ENCODE measurements at regions not wholly inside any gene's neighbourhood (a gene's known extent, or its start where the extent isn't known, plus 50 kb on each side); places are given as distances from the start of the nearest gene placed in this dataset.

- no peak for DNase-seq
These were observed 110.6 kb downstream of the PXDC1 start for GRCh38 chr6:3640868-3641267.

DNA sequence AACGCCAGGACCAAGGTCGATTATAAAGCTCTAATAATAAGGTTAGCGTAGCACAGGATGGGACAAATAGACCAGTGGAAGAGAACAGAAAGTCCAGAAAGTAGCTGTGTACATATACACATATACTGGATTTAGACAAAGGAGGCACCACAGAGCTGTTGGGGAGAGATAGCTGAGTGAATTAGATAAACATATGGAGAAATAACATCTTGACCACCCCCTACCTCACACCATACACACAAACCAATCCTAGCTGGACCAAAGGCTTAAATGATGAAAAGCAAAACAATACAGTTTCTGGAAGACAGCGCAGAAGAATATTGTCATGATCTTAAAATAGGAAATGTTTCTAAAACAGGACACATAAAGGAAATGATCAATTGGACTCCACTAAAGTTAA lies 112.9 kb downstream of the PXDC1 start:
- DNase-seq = no peak

DNA sequence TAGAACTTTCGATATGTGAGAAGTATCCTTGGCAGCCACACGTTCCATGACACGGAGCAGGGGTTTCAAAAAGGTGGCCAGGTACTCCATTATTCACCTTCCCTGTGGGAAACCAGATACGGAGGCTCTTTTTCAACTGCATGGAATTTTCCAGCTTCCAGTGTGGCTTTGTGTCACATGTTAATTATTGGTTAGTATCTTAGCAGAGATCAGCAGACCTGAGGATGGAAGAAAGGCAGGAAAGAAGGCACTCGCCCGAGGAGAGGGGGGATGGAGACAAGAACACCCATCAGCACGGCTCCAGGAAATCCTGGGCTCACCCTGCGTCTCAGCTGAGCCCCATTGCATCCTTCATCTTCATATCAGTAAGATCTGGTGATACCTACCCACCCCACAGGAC lies 115.5 kb downstream of the PXDC1 start:
- DNase-seq = no peak

DNA sequence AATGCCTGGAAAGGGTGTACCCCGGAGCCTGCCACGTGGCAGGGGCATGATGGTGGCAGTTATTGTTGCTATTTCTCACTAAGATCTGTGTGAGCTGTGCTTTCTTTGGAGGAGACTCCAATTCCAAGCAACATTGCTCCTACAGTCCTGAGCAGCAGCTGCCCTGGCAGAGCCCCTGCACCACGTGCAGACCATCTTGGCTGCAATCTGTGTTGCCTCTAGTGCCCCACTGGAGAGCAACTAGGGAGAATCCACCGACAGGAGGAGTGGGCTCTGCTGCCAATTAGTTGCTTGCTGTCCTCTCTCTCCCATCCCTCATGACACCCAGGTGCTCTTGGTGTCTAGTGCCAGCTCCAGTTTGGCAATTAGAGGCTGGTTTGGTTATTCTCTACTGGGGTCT lies 116.0 kb downstream of the PXDC1 start:
- no peak for DNase-seq

GRCh38 chr6:3634280-3634816 lies 117.2 kb downstream of the PXDC1 start:
- no peak for DNase-seq

GRCh38 chr6:3633711-3634110 lies 117.8 kb downstream of the PXDC1 start:
- no peak for DNase-seq

GRCh38 chr6:3631877-3632276 lies 119.6 kb downstream of the PXDC1 start:
- DNase-seq = no peak

GRCh38 chr6:3631186-3631585 lies 120.3 kb downstream of the PXDC1 start:
- no peak for DNase-seq

- DNase-seq = peak; percentile 51 to 71 (median 66)
These were observed 121.2 kb downstream of the PXDC1 start for GRCh38 chr6:3630258-3630835.

GRCh38 chr6:3627956-3628835 lies 123.3 kb downstream of the PXDC1 start:
- no peak for DNase-seq

GRCh38 chr6:3627501-3627900 lies 124.0 kb downstream of the PXDC1 start:
- no peak for DNase-seq

GRCh38 chr6:3625980-3626563 lies 125.4 kb downstream of the PXDC1 start:
- DNase-seq = no peak

- DNase-seq = no peak
These were observed 126.1 kb downstream of the PXDC1 start for GRCh38 chr6:3625149-3625979.

DNA sequence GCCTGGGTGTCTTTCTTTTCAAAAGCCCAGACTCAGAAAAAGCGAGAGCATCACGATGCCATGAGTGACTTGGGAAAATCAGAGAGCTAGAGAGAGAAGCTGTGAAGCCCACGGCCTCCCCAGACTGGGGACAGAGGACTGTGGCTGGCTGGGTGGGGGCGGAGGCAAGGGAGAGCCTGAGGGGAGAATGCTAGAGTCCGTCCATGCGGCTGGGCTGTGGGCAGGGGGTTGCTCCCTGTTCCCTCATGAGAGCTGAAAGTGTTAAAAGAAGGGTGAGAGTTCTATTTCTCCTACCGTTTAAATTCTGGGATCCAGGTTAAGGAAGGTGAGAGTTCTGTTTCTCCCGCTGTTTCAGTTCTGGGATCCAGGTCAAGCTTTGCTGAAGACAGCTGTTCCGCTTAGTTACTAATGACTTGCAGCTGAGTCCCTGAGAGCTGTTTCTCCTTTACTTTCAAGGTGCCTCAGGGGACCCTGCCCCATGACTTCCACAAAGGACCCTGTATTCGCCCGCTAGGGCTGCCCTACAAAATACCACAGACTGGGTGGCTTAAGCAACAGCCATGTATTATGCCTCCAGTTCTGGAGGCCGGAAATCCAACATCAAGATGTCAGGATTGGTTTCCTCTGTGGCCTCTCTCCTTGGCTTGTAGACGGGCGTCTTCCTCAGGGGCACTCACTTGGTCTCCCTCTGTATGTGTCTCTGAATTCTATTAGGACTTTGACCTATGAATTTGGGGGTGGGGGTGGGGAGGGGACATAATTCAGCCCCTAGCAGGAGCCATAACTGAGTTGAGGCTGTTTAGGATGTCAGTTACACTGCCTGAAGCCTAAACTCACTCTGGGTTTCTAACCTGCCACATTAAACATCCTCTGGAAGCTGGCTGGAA lies 127.0 kb downstream of the PXDC1 start:
- DNase-seq = no peak

GRCh38 chr6:3623451-3624249 lies 127.9 kb downstream of the PXDC1 start:
- peak in 2 of 4 experiments; percentile 28 to 35 for DNase-seq

GRCh38 chr6:3621411-3621810 lies 130.1 kb downstream of the PXDC1 start:
- no peak for DNase-seq

- DNase-seq = no peak
These were observed 130.6 kb downstream of the PXDC1 start for GRCh38 chr6:3620937-3621336.

- DNase-seq = no peak
These were observed 131.1 kb downstream of the PXDC1 start for GRCh38 chr6:3620389-3620788.

DNA sequence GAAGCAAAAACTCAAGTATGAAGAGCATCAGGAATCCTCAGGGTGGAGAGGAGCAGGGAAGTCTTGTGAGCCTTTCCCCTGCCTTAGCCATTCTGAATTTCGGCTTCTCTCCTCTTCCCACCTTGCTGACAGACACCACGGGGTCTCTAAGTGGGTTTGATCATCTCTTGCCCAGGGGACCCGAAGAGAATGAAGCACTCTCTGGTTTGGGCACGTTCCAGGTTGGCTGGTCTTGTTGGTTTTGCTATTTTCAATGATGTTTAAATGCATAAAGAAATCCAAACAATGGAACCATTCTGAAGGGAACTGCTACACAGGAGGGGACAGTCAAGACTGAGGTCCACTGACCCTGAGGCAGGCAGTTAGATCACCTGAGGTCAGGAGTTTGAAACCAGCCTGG lies 131.7 kb downstream of the PXDC1 start:
- DNase-seq = no peak

GRCh38 chr6:3619201-3619600 lies 132.3 kb downstream of the PXDC1 start:
- no peak for DNase-seq

DNA sequence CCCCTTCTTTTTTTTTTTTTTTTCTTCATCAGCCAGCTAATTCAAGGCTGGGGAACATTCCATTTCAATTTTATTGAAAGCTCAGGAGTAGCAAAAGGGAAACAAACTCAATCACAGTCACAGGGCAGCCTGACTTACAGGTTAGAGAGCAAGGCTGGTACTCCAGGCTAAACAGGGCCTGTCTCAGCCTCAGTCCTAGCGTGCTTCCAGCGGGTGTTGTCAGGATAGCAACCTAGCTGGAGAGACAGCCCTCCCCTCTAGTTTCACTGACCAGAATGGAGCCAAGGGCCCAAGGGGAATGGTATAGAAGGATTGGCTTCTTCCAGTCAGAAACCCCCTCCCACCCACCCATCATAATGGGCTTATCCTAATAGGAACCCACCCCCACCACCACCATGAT lies 132.9 kb downstream of the PXDC1 start:
- DNase-seq = no peak

All from suppressor macrophage (primary cell).